NCI-H446 (cell line): ENCODE measurements at regions not wholly inside any gene's neighbourhood (a gene's known extent, or its start where the extent isn't known, plus 50 kb on each side); places are given as distances from the start of the nearest gene placed in this dataset.
"Not testable (repeated sequence)": the region's sequence is repeated elsewhere in the genome, so short reads cannot be mapped to it uniquely, and the experiment has no call there.

Experiments
- DNase-seq, 2 experiments: peaks; one replicate each; lab custom pipeline; 2025; lab: John Stamatoyannopoulos, UW

- DNase-seq: no peak
Measured at GRCh38 chr4:58871509-58871908, 1761.3 kb upstream of the IGFBP7 start.

GRCh38 chr4:58849026-58849425, 1738.8 kb upstream of the IGFBP7 start:
- peak in 1 of 2 experiments; percentile 2 for DNase-seq

GRCh38 chr4:58843455-58843854, 1733.3 kb upstream of the IGFBP7 start:
- no peak for DNase-seq

- no peak for DNase-seq
Measured at GRCh38 chr4:58833126-58833525, 1722.9 kb upstream of the IGFBP7 start.

DNA sequence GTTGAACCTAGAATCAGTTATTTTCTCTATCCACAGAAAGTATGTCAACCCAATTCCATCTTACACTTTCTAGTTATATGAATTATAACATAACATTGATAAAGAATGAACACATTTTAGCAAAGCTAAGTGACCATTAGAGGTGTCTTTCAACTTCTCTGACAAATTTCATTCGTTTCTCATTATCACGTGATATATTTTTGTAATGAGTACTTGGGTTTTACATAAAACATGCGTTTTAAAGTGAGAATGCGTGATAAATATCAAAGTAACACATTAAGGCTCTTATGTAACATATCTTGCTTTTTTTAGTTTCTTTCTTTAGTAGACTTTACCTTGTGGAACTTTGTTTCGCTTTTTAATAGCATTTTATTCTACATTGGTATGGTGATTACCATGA, 1715.1 kb upstream of the IGFBP7 start:
- no peak for DNase-seq

- not testable (repeated sequence) for DNase-seq
Measured at GRCh38 chr4:58818560-58818959, 1708.4 kb upstream of the IGFBP7 start.

DNA sequence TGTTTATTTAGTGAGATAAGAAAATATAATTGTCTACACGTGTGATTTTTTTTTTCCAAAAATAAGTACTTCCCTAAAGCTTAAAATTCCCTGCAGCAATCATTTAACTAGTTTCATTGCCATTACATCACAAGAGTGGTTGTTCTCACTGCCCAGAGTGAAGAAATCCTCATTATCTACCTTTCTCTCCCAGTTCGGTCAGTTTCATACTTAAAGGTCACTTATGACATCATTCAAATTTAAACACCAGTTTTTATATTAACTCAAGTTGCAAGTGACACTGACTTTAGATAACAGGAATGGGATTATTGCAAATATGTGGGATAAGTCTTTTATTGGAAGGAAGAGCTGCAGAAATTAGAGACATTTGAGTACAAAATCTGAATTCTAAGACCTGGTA, 1699.8 kb upstream of the IGFBP7 start:
- no peak for DNase-seq

GRCh38 chr4:58809366-58809765, 1699.2 kb upstream of the IGFBP7 start:
- DNase-seq: no peak

DNA sequence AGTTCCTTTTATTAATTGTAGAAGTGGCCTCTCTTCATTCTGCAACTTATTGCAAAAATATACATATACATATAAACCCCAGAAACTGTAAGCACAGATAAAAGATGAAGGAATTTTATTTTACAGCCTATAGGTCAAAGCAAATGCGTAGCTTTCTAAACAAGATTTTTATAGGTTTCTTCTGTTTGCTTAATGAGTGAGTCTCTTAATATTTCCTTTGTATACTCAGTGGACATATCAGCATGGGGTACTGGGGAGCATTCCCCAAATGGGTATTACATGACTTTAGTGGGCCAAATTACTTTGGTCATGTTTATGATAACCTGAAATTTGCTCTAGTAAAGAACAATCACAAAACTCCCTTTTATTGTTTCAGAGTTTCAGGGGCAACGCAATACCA, 1698.6 kb upstream of the IGFBP7 start:
- DNase-seq: no peak

DNA sequence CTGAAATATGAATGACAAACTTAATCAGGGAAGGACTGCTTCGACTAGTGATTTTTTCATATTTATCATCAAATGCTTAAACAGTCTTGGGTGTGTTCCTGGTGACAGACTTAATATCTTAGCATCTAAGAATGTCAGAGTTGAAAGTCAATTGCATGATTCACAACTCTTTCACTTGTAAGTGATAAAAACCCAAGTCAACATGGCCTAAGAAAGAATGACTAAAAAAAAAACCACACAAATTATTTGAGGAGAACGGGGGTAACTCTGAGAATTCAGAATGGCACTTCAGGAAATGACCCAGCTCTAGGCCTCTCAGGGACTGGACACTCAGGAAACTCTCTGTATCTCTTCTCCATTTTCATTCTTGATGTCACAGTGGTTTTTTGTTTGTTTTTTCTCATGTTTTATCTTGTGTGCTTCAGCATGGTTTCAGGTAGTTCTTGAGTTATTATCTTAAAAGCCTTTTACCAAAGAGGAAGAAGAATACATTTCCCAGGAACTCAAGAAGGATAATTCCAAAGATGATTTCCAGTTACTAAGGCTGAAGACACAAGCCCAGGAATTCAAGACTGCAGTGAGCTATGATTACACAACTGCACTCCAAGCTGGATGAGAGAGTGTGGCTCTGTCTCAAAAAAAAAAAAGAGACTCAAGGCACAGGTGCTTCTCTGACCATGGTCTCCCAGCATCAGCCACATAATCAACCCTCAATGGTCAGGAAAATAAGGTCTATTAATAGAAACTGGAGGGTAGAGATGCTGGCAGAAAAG, 1697.8 kb upstream of the IGFBP7 start:
- DNase-seq: no peak

GRCh38 chr4:58776627-58777026, 1666.4 kb upstream of the IGFBP7 start:
- DNase-seq: no peak

GRCh38 chr4:58767598-58767997, 1657.4 kb upstream of the IGFBP7 start:
- no peak for DNase-seq

DNA sequence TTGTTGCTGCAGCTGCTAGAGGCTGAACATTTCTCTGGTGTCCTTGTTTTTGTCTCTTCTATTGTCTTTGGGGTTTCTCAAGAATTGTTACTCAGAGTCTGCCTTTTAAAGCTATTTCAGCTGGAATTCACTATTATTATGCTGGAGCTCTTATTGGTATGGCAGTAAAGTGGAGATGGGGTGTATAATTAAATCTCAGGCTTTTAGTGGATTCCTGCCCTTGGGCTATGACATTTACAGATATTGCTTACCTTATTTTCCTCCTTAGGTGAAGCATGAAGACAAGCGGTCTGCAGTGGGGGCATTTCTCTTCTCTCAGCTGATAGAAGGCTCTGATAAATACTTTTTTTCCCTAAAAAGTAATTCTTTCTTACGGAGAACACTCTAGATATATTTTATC, 1656.6 kb upstream of the IGFBP7 start:
- no peak for DNase-seq

DNA sequence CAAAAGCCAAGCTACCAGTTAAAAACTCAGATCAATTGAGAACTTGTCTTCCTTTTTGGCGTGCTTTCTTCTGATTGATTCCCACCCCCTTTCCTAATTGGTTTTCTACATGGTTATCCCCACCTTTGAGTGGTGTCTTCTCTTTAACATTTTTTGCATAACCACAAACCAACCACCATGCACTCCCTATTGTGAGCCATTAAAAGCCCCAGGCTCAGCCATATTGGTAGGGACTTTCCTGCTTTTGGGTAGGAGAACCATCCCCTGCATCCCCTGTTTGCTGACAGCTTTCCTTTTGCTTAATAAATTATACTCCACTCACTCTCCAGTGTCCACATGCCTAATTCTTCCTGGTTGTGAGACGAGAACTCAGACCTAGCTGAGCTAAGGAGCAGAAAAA, 1651.4 kb upstream of the IGFBP7 start:
- DNase-seq: no peak

DNA sequence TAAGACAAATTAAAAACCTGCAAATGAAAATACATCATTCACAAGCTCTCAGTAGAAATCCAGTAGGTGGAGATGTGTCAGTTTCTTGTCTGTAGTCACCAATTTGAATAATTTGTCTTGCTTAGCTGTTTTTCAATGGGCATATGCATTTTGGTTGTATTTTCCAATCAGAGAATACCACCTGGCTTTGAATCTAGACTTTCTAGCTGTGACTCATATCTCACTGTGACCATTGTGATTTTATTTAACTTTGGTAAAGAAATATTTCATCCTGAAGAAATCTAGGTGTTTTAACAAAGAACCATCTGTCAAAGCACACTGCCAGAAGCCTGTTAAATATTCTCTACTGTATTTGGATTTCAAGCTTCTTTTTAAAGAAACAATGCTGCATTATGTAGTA, 1650.6 kb upstream of the IGFBP7 start:
- peak in 1 of 2 experiments; percentile 23 for DNase-seq

GRCh38 chr4:58760100-58760499, 1649.9 kb upstream of the IGFBP7 start:
- peak in 1 of 2 experiments; percentile 4 for DNase-seq

GRCh38 chr4:58749206-58749605, 1639.0 kb upstream of the IGFBP7 start:
- no peak for DNase-seq

DNA sequence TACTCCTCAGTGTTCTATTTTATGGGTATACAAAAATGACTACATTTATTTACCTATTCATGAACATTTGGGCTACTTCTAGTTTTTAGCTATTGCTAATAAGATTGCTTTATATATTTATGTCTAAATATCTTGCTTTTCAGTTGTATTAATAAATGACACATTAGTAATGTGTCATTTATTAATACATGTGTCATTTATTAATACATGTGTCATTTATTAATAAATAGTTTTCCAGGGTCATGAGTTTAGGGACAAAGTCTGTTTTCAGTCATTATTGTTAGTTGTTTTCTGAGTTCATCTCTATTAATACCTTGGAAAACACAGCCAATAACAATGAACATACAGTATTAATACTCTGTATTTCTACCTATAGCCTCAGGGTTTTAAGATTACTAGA, 1630.7 kb upstream of the IGFBP7 start:
- DNase-seq: no peak

DNA sequence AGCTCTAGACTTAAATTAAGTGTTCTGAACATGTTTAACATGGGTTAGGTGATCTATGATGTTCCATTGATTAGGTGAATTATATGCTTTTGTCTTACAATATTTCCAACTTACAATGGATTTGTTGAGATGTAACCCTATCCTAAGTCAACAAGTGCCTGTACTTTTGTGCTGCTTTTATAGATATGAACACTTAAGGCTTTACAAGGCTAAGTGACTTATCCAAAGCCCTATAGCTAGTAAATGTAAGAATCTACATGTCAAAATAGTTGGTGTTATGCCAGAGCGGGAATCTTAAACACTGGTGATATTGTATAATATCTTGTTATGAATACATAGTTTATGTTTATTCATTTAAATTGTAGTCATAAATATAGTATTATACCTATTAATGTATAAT, 1629.1 kb upstream of the IGFBP7 start:
- DNase-seq: no peak

DNA sequence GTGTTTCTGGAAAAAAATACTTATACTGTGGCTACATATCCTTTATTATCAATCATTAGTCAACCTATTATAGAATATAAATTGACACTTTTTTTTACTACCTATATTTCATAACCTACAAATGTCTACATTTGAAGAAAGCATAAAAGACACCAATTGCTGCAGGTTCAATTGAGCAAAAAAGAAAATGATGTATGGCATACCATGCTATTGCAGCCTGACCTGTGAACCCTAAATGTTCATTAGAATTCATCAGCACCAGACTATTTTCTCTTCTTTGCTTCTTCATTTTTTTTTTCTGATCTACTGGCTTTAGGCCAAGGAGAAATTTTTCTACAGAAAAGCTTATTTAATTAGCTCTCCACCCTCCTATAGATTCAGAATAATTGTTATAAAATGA, 1628.2 kb upstream of the IGFBP7 start:
- no peak for DNase-seq

GRCh38 chr4:58734030-58734674, 1624.0 kb upstream of the IGFBP7 start:
- no peak for DNase-seq

- no peak for DNase-seq
Measured at GRCh38 chr4:58732973-58733372, 1622.8 kb upstream of the IGFBP7 start.

GRCh38 chr4:58723954-58724353, 1613.8 kb upstream of the IGFBP7 start:
- DNase-seq: no peak

DNA sequence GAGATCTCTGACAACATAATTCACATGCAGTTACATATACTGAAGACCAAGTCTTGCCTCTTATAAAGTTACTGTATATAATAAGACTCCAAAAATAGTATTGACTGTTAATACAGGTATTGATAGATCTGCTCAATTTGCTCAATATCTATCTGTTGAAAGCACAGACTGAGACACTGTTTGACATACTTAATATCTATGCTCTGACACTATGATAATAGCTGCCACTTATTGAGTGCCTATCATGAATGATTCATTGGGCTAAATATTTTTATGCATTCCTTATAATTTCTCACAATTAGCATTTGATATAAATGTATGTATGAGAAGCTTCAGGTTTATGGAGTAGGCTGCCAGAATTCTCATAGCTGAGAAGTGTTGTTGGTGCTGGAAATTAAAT, 1600.9 kb upstream of the IGFBP7 start:
- no peak for DNase-seq
